HG02852 (cell line): ENCODE measurements at regions not wholly inside any gene's neighbourhood (a gene's known extent, or its start where the extent isn't known, plus 50 kb on each side); places are given as distances from the start of the nearest gene placed in this dataset.

Source experiments
- ATAC-seq: cut with Tn5 transposase; IDR thresholded peaks from one replicate; pipeline ENCODE4 v1.9.1; 2021; ENCODE audit warnings: mild to moderate bottlenecking, moderate library complexity; ENCODE audit not compliant: unreplicated experiment

- no peak for ATAC-seq
These were observed 241.5 kb downstream of the AUH start for GRCh38 chr9:91120200-91120599.

- ATAC-seq, result no peak
These were observed 239.0 kb downstream of the AUH start for GRCh38 chr9:91122755-91123154.

GRCh38 chr9:91126761-91127445 is 234.8 kb downstream of the AUH start:
- ATAC-seq, result no peak

- no peak for ATAC-seq
These were observed 234.1 kb downstream of the AUH start for GRCh38 chr9:91127653-91128052.

- no peak for ATAC-seq
These were observed 230.9 kb downstream of the AUH start for GRCh38 chr9:91130796-91131318.

- ATAC-seq, result no peak
These were observed 230.3 kb downstream of the AUH start for GRCh38 chr9:91131433-91131839.

GRCh38 chr9:91132576-91133073 is 229.1 kb downstream of the AUH start:
- no peak for ATAC-seq

- no peak for ATAC-seq
These were observed 227.1 kb downstream of the AUH start for GRCh38 chr9:91134608-91135007.

- no peak for ATAC-seq
These were observed 224.3 kb downstream of the AUH start for GRCh38 chr9:91137391-91137790.

GRCh38 chr9:91138760-91139159 is 223.0 kb downstream of the AUH start:
- ATAC-seq, result no peak

- no peak for ATAC-seq
These were observed 220.2 kb downstream of the AUH start for GRCh38 chr9:91141407-91141965.

GRCh38 chr9:91143162-91143561 is 218.6 kb downstream of the AUH start:
- ATAC-seq, result no peak

GRCh38 chr9:91143642-91144041 is 218.1 kb downstream of the AUH start:
- no peak for ATAC-seq

- ATAC-seq, result no peak
These were observed 216.9 kb downstream of the AUH start for GRCh38 chr9:91144769-91145168.

GRCh38 chr9:91145496-91145895 is 216.2 kb downstream of the AUH start:
- ATAC-seq, result no peak

- no peak for ATAC-seq
These were observed 215.2 kb downstream of the AUH start for GRCh38 chr9:91146391-91147019.

GRCh38 chr9:91147079-91147708 is 214.5 kb downstream of the AUH start:
- ATAC-seq, result no peak

- no peak for ATAC-seq
These were observed 213.4 kb downstream of the AUH start for GRCh38 chr9:91148306-91148705.

- no peak for ATAC-seq
These were observed 211.3 kb downstream of the AUH start for GRCh38 chr9:91150273-91150997.

GRCh38 chr9:91150998-91151717 is 210.6 kb downstream of the AUH start:
- ATAC-seq, result peak; percentile 77
